ENCODE measurements at regions not wholly inside any gene's neighbourhood (a gene's known extent, or its start where the extent isn't known, plus 50 kb on each side); places are given as distances from the start of the nearest gene placed in this dataset.
"Not testable (repeated sequence)": the region's sequence is repeated elsewhere in the genome, so short reads cannot be mapped to it uniquely, and the experiment has no call there.

DNA sequence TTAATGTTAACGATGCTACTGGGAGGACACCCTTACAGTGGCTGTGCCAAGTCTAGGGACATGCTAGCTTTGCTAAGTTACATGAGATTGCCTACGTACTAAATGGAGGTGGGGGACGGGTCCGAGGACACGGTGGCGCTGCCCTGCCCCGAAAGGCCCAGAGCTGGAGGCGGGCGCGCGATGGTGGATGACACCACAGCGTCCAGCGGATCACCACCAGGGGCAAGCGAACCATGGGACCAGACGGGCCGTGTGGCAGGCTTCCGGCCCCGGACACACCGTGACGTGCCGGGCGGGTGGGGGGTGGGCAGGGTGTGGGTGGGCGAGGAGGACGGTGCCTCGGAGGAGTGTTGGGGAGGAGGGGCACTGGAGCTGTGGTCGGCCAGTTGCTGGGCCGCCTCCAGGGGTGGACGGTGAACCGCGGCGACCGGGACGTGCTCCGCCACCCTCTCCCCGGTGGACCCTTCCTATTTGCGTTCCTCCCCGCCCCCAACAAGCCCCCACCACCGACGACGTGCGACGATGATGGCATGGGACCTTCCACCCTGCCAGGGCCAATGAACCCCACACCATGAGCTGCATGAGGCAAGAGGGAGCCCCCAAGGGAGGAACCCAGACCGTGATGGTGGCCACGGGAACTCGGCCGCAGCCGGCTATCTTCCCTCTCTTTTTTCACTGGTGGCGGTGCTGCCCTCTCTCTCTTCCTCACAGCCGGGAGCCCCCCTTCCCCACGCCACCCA, 773.3 kb upstream of the DEFB115 start:
- DNase-seq (ENCODE audit: low read depth): no peak

DNA sequence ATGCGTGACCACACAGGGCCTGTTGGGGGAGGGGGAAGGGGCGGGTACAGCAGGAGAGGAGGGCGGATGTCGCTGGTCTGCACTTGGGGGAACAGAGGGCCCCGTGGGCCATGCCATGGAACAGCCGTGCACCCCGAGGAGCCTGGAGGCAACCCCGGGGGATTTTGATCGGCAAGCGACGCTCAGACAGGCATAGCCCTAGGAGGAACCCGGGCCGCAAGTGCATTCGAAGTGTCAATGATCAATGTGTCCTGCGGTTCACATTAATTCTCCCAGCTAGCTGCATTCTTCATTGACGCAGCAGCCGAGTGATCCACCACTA, 772.8 kb upstream of the DEFB115 start:
- DNase-seq (ENCODE audit: low read depth): no peak

GRCh38 chr20:30485331-30486102, 771.9 kb upstream of the DEFB115 start:
- DNase-seq (ENCODE audit: low read depth): no peak

GRCh38 chr20:30486103-30486478, 771.4 kb upstream of the DEFB115 start:
- no peak for DNase-seq (ENCODE audit: low read depth)

- not testable (repeated sequence) for DNase-seq (ENCODE audit: low read depth)
These were observed 770.0 kb upstream of the DEFB115 start for GRCh38 chr20:30487461-30487860.

DNA sequence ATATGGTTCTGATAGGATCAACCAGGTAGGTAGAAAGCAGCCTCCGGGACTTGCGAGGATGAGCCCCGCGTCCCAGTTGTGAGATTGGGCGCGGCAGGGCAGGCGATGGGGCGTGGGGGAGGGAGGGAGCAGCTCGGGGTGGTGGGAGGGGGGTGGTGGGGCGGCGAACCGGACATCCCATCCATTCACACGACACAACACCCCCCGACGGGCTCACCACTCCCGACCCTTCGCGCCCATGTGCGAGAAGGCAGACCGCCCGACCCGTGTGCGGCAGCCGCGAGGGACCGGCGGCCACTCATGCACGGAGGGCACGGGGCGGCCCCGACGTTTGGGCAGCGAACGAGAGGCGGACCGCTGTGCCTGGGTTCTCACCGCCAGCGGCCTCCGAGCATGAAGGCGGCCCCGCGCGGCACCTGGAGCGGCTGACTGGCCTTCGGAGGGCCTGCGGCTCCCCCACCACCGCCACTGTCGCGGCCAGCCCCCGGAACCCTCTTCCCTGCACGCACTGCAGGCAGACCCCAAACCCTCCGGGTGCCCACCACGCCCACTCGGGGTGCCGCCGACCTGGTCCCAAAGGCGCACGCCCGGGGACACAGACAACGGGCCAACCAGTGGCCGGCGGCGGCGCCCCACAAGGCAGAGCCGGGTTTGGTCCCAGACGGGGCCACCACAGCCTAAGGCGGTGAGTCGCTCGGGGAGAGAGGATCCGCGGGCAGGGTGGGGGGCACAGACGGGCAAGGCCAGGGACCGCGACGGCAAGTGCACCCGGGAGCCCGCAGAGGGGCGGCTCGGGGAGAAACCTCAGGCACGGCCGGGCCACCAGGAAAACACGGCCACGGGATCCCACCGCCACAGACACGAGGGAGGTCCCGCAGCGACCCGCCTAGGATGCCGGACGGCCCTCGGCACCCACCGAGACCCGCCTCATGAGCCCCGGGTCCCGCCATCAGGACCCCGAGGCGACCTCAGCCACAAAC, 769.2 kb upstream of the DEFB115 start:
- no peak for DNase-seq (ENCODE audit: low read depth)

DNA sequence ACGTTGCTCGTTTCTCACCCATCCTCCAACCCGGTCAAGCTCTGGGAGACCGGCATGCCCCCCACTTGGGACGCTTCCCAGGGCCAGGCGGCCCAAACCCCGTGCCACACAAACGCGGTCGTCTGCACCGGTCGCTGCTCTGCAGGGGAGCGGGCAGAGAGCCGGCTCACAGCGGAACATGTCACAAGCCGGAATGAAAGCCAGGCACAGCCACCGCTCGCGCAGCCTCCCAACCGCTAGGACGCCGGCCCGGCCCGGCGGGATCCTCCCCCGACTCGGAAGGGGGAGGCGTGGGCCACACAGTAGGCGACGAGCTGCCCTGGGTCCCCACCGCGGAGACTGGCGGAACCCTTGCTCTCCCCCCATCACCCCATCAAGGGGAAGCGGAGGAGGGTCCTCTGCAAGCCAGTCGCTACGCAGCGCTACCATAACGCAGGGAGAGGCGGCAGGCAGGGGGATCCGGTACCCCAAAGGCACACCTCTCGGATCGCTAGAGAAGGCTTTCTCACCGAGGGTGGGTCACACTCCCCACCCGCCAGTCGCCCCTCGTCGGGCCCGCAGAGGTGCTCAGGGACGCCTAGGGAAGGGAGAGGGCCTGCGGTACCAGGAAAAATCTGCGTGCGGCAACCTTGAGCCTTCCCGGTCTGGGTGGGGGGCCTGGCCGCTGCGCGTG, 768.4 kb upstream of the DEFB115 start:
- DNase-seq (ENCODE audit: low read depth): no peak

- no peak for DNase-seq (ENCODE audit: low read depth)
These were observed 767.9 kb upstream of the DEFB115 start for GRCh38 chr20:30489614-30490003.

GRCh38 chr20:30491016-30491415, 766.4 kb upstream of the DEFB115 start:
- no peak for DNase-seq (ENCODE audit: low read depth)

- DNase-seq (ENCODE audit: low read depth): not testable (repeated sequence)
These were observed 760.8 kb upstream of the DEFB115 start for GRCh38 chr20:30496656-30497055.

DNA sequence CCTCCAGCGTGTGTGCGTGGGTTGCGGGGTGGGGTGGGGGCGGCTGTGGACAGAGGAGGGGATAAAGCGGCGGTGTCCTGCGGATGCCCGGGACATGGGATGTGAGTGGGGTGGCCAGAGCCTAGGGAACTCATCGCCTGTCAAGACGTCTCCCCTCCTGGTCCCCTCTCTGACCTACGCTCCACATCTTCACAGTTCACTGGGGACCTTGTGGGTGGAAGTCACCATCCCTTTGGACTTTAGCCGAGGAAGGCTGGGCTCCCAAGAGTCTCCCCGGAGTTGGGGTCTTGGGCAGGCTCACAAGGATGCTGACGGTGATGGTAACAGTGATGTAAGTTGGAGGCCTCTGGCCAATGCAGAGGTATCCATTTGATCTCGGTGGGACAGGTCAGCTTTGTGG, 760.3 kb upstream of the DEFB115 start:
- DNase-seq (ENCODE audit: low read depth): not testable (repeated sequence)

DNA sequence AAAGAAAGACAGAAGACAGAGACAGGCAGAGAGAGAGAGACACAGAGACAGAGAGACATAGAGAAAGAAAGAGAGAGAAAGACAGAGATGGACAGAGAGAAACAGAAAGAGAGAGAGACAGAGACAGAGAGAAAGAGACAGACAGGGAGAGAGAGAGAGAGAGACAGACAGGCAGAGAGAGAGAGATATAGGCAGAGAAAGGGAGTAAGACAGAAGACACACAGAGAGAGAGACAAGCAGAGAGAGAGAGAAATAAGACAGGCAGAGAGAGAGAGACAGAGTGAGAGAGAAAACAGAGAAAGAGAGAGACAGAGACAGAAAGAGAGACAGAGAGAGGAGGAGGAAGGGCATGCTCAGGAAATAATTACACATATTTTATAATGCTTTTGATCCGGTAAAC, 758.3 kb upstream of the DEFB115 start:
- no peak for DNase-seq (ENCODE audit: low read depth)

- not testable (repeated sequence) for DNase-seq (ENCODE audit: low read depth)
These were observed 757.6 kb upstream of the DEFB115 start for GRCh38 chr20:30499716-30500446.

DNA sequence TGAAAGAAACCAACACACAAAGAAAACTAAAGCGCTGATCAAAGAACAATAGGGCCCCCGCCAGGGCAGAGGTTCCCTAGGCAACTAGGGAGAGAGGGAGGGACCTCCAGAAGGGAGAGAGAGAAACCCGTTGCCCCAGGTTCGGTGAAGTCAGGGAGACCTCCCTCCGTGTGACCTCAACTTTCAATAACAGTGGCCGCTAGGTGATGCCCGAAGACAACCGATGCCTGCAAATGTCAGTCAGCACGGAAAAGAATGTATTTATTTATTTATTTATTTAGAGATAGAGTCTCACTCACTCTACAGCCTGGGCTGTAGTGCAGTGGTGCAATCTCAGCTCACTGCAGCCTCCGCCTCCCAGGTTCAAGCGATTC, 757.0 kb upstream of the DEFB115 start:
- DNase-seq (ENCODE audit: low read depth): peak; percentile 32

GRCh38 chr20:30500829-30501440, 756.5 kb upstream of the DEFB115 start:
- no peak for DNase-seq (ENCODE audit: low read depth)

DNA sequence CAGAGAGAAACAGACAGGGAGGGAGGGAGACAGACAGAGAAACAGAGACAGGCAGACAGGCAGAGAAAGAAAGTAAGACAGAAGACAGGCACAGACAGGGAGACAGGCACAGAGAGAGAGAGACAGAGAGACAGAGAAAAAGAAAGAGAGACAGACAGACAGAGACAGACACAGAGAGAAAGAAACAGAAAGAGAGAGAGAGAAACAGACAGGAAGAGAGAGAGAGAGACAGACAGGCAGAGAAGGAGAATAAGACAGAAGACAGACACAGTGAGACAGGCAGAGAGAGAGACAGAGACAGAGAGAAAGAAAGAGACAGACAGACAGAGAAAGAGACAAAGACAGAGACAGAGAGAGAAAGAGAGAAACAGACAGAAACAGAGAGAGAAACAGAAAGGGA, 754.8 kb upstream of the DEFB115 start:
- DNase-seq (ENCODE audit: low read depth): no peak

GRCh38 chr20:30503204-30503603, 754.3 kb upstream of the DEFB115 start:
- not testable (repeated sequence) for DNase-seq (ENCODE audit: low read depth)

GRCh38 chr20:30503992-30504570, 753.4 kb upstream of the DEFB115 start:
- no peak for DNase-seq (ENCODE audit: low read depth)

GRCh38 chr20:30505566-30505965, 751.9 kb upstream of the DEFB115 start:
- no peak for DNase-seq (ENCODE audit: low read depth)

DNA sequence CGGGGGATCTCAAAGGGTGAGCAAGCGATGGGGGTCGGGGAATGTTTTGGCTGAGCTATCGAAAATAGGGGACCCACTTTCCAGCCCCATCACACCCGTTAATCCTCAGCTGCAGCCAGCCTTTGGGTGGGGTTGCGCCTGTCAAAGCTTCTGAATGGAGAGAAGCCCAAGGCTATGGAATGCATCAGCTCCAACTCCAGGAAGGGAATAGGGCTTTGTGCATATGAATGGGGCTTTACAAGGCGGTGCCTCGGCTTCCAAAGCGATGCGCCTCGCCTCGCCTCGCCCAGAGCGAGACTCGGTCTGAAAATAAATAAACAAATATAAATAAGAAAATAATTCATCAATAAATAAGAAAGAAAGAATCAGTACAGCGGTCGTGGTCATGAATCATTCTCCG, 751.4 kb upstream of the DEFB115 start:
- no peak for DNase-seq (ENCODE audit: low read depth)

Data from HT1080 (cell line).